Lower lobe of right lung (tissue), 2 donors: ENCODE measurements at regions not wholly inside any gene's neighbourhood (a gene's known extent, or its start where the extent isn't known, plus 50 kb on each side); places are given as distances from the start of the nearest gene placed in this dataset.

ENCODE experiments used
- ATAC-seq, 2 donors: fragments of 200-7000 bp; cut with Tn5 transposase; one replicate each; pipeline ENCODE4 v1.9.1; 2020 to 2022; ENCODE audit warnings: mild to moderate bottlenecking in 2 of 2, moderate library complexity in 2 of 2
- DNase-seq: peaks from one replicate; pipeline ENCODE4 v3.0.0-alpha.2; 2020
- H3K27ac ChIP-seq: fragments of 200-600 bp; one replicate; pipeline ENCODE4 v1.8.0; 2022
- H3K27me3 ChIP-seq: fragments of 200-600 bp; one replicate; pipeline ENCODE4 v1.8.0; 2022; ENCODE audit warnings: low read depth
- H3K36me3 ChIP-seq: fragments of 200-600 bp; one replicate; pipeline ENCODE4 v1.8.0; 2022; ENCODE audit warnings: mild to moderate bottlenecking
- H3K4me1 ChIP-seq: fragments of 200-600 bp; one replicate; pipeline ENCODE4 v1.8.0; 2022
- H3K4me3 ChIP-seq: fragments of 200-600 bp; one replicate; pipeline ENCODE4 v1.8.0; 2022; ENCODE audit warnings: mild to moderate bottlenecking
- H3K9me3 ChIP-seq: fragments of 200-600 bp; one replicate; pipeline ENCODE4 v1.8.0; 2022
- intact Hi-C: fragments of 100-400 bp; cut with DNase I; formaldehyde crosslinking; loops from one replicate; pipeline ENCODE4 v1.11.0; 2022
- TF ChIP-seq, protein P1 (sequence below): fragments of 200-600 bp; IDR thresholded peaks from one replicate; pipeline ENCODE4 v1.8.0; 2022; ENCODE audit warnings: antibody characterized with exemption, mild to moderate bottlenecking
- donor health status: DM: no; HTN: yes; CAD: no; lungs with severe emphysema.

DNA sequence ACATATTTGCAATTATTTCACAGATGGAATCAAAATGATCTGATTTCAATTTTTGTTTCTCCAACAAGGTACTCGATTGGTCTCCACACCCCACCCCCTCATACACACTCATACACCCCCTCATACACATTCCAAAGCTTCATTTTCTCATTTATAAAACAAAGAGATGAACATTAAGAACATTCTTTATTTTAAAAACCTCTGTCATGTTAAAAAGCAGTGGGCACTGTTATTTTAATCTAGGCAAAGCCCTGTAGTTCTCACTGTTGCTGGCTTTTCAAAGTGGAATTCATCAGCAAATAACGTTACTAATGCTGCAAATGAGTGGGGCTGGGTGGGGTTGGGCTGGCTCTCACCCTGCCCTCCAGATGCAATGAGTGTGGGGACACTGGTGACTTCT, 289.6 kb upstream of the ASIC2 start:
- Histone ChIP-seq H3K36me3 (no peaks in the 10 kb centered on the region), H3K4me1 (no peaks in the 10 kb centered on the region), H3K4me3 (no peak overlapping the region), H3K27ac (no peak overlapping the region), H3K27me3 (no peaks in the 10 kb centered on the region), H3K9me3 (no peaks in the 10 kb centered on the region)
- ATAC-seq = no peak
- no peak for DNase-seq
- intact Hi-C loops = no loop called here
- TF ChIP-seq, protein P1, sequence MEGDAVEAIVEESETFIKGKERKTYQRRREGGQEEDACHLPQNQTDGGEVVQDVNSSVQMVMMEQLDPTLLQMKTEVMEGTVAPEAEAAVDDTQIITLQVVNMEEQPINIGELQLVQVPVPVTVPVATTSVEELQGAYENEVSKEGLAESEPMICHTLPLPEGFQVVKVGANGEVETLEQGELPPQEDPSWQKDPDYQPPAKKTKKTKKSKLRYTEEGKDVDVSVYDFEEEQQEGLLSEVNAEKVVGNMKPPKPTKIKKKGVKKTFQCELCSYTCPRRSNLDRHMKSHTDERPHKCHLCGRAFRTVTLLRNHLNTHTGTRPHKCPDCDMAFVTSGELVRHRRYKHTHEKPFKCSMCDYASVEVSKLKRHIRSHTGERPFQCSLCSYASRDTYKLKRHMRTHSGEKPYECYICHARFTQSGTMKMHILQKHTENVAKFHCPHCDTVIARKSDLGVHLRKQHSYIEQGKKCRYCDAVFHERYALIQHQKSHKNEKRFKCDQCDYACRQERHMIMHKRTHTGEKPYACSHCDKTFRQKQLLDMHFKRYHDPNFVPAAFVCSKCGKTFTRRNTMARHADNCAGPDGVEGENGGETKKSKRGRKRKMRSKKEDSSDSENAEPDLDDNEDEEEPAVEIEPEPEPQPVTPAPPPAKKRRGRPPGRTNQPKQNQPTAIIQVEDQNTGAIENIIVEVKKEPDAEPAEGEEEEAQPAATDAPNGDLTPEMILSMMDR = no peak

DNA sequence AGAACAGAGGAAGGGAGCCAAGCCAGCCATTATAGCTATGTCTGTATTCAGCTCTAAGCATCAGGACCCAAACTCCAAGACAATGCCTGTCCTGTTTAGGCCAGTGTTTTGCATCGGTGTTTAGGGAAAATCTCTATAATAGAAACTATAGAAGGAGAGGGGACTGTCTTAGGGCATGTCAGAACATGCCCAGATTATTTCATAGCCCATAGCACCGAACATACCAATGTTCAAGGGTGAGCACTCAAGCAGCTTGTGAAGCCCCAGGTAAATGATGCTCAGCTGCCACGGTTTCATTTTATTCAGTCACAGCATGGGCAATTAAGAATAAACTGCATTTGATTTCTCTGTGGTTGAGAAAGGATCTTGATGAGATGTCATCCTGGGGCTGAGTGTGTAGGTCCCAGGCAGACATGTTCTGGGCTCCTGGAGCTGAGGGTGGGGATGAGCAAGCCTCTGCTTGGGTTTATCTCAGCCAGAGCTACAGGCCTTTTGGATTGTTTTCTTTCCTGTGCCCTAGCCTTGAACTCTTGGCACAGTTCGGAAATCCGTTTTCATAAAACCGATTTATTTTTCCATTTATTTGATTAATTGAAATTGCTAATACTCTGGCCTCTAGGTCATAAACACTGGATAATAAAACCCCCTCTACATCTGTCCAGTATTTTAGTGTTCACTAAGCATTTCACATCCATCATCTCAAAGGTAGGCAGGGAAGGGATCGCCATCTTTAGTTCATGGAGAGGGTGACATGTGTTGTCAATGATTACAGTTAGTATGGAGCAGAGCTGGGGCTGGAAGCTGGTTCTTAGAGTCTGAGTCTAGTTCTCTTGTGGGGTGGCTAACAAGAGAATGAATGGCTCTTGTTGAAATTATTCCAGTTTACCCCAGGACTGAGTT, 290.7 kb upstream of the ASIC2 start:
- intact Hi-C loops = no loop called here
- H3K9me3 ChIP-seq = no peaks in the 10 kb centered on the region
- no peaks in the 10 kb centered on the region for H3K36me3 ChIP-seq
- no peaks in the 10 kb centered on the region for H3K27me3 ChIP-seq
- TF ChIP-seq, protein P1 = no peak
- DNase-seq (no peak), ATAC-seq (no peak)
- H3K27ac ChIP-seq = no peak overlapping the region
- H3K4me3 ChIP-seq = no peak overlapping the region
- no peaks in the 10 kb centered on the region for H3K4me1 ChIP-seq

DNA sequence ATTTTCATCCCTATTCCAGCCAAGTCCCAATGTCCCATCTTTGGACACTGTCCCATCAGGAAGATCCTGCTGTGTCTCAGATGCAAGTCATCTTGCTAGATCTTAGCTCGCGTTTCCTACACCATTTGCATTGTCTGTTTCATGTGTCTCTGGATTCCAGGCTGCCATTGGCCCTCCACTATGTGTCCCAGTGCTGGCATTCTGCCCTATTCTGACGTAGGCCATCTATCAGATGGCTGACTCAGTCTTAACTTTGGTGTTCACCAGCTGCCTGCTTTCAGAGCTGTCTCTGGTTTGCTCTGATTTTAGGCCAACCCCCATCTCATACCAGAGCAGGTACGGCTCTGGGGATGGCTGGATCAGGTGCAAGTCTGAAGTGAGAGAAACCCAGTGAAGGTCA, 300.9 kb upstream of the ASIC2 start:
- ATAC-seq = no peak
- no peaks in the 10 kb centered on the region for H3K9me3 ChIP-seq
- no peaks in the 10 kb centered on the region for H3K36me3 ChIP-seq
- no peak overlapping the region for H3K27ac ChIP-seq
- H3K4me1 ChIP-seq = no peaks in the 10 kb centered on the region
- H3K27me3 ChIP-seq = no peaks in the 10 kb centered on the region
- DNase-seq = no peak
- H3K4me3 ChIP-seq = no peak overlapping the region
- TF ChIP-seq, protein P1 = no peak
- intact Hi-C loops = no loop called here

DNA sequence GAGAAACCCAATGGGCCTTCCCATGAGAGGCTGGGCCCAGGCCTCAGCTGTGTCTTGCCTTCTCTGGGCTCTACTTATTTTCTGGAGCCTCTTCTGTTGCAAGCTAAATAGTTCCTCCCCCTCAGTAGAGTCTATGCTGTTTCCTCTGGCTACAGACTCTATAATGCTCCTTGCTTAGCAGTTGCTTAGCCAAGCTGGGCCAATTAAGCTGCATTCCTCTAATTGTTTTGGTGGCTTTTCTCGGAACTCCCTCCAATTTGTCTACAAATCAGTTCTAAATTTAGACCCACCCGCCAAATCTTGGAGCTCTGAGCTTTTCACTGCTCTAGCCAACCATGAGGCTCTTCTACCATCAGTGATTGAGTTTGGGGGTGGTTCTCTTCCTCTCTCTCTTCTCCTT, 302.7 kb upstream of the ASIC2 start:
- no peak overlapping the region for H3K27ac ChIP-seq
- H3K4me3 ChIP-seq = no peak overlapping the region
- intact Hi-C loops = no loop called here
- no peaks in the 10 kb centered on the region for H3K4me1 ChIP-seq
- TF ChIP-seq, protein P1 = no peak
- H3K27me3 ChIP-seq = no peaks in the 10 kb centered on the region
- ATAC-seq (peak in 1 of 2 donors; percentile 48), DNase-seq (no peak)
- no peaks in the 10 kb centered on the region for H3K9me3 ChIP-seq
- H3K36me3 ChIP-seq = no peaks in the 10 kb centered on the region

DNA sequence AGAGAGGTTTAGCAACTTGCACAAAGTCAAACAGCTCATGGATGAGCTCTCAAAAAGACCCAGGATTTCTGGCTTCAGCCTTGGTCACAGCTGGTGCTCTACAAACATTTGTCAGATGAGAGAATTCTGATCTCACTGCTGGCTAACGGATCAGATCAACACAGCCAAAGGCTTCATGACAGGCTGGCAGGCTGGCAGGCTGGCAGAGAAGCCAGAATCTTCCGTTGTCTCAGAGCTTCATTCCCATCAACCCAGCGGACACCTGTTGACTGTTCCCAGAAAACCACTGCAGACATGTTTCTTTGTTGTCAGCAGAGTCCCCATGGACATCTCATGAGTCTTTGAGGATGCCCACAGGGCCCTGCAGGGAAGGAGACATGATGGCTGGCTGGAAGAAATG, 303.8 kb upstream of the ASIC2 start:
- no peak overlapping the region for H3K4me3 ChIP-seq
- ATAC-seq (no peak), DNase-seq (no peak)
- TF ChIP-seq, protein P1 = no peak
- H3K27me3 ChIP-seq = no peaks in the 10 kb centered on the region
- intact Hi-C loops = no loop called here
- H3K4me1 ChIP-seq = no peaks in the 10 kb centered on the region
- H3K36me3 ChIP-seq = no peaks in the 10 kb centered on the region
- H3K27ac ChIP-seq = no peak overlapping the region
- H3K9me3 ChIP-seq = no peaks in the 10 kb centered on the region
